HEK293T (cell line): ENCODE measurements at regions not wholly inside any gene's neighbourhood (a gene's known extent, or its start where the extent isn't known, plus 50 kb on each side); places are given as distances from the start of the nearest gene placed in this dataset.

Experiments
- BHLHE40 ChIP-seq: fragments of 450-650 bp; IDR thresholded peaks from 2 replicates; pipeline ENCODE4 v1.6.1; 2016; ENCODE audit warnings: mild to moderate bottlenecking, moderate library complexity, borderline replicate concordance
- ELF4 ChIP-seq: fragments of 450-650 bp; IDR thresholded peaks from 2 replicates; pipeline ENCODE4 v1.6.1; 2017; ENCODE audit warnings: antibody characterized with exemption
- FOXA1 ChIP-seq: fragments of 450-650 bp; IDR thresholded peaks from 2 replicates; pipeline ENCODE4 v1.6.1; 2016; ENCODE audit warnings: mild to moderate bottlenecking
- FOXM1 ChIP-seq: fragments of 450-650 bp; IDR thresholded peaks from 2 replicates; pipeline ENCODE4 v1.6.1; 2017; ENCODE audit warnings: mild to moderate bottlenecking, borderline replicate concordance
- HDGF ChIP-seq: fragments of 450-650 bp; IDR thresholded peaks from 2 replicates; pipeline ENCODE4 v1.6.1; 2017; ENCODE audit warnings: antibody characterized with exemption, borderline replicate concordance
- LEF1 ChIP-seq: fragments of 450-650 bp; IDR thresholded peaks from 2 replicates; pipeline ENCODE4 v1.6.1; 2017; ENCODE audit warnings: mild to moderate bottlenecking, borderline replicate concordance
- NFRKB ChIP-seq: fragments of 450-650 bp; IDR thresholded peaks from 2 replicates; pipeline ENCODE4 v1.6.1; 2016; ENCODE audit warnings: mild to moderate bottlenecking, moderate library complexity
- SP1 ChIP-seq: fragments of 450-650 bp; IDR thresholded peaks from 2 replicates; pipeline ENCODE4 v1.6.1; 2017
- SUZ12 ChIP-seq: fragments of 450-650 bp; IDR thresholded peaks from 2 replicates; pipeline ENCODE4 v1.6.1; 2016; ENCODE audit warnings: mild to moderate bottlenecking
- ZNF384 ChIP-seq: fragments of 450-650 bp; IDR thresholded peaks from 2 replicates; pipeline ENCODE4 v1.6.1; 2016
- TF ChIP-seq, protein P1 (sequence below): fragments of 450-650 bp; IDR thresholded peaks from 2 replicates; pipeline ENCODE4 v1.6.1; 2016

- TF ChIP-seq SP1 (no peak), FOXM1 (no peak), ZNF384 (no peak), SUZ12 (no peak), ELF4 (no peak), HDGF (no peak), LEF1 (no peak), BHLHE40 (no peak), FOXA1 (no peak), NFRKB (no peak)
- TF ChIP-seq, protein P1, sequence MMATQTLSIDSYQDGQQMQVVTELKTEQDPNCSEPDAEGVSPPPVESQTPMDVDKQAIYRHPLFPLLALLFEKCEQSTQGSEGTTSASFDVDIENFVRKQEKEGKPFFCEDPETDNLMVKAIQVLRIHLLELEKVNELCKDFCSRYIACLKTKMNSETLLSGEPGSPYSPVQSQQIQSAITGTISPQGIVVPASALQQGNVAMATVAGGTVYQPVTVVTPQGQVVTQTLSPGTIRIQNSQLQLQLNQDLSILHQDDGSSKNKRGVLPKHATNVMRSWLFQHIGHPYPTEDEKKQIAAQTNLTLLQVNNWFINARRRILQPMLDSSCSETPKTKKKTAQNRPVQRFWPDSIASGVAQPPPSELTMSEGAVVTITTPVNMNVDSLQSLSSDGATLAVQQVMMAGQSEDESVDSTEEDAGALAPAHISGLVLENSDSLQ = peak; percentile 88
Measured at GRCh38 chr9:88773126-88773525, 218.1 kb upstream of the S1PR3 start.
